Endothelial cell of hepatic sinusoid (primary cell): ENCODE measurements at regions not wholly inside any gene's neighbourhood (a gene's known extent, or its start where the extent isn't known, plus 50 kb on each side); places are given as distances from the start of the nearest gene placed in this dataset.

ENCODE experiments used
- in situ Hi-C: cut with HindIII; loops from 2 replicates; pipeline ENCODE4 v1.10.0; 2017; ENCODE audit warnings: low sequenced_read_pairs

- in situ Hi-C loops: no loop called here
These were observed 680.1 kb upstream of the ZEB2 start for GRCh38 chr2:145199827-145200706.

GRCh38 chr2:145199042-145199441 lies 679.1 kb upstream of the ZEB2 start:
- in situ Hi-C loops: no loop called here

GRCh38 chr2:145198555-145198954 lies 678.6 kb upstream of the ZEB2 start:
- in situ Hi-C loops: no loop called here

- in situ Hi-C loops: no loop called here
These were observed 678.0 kb upstream of the ZEB2 start for GRCh38 chr2:145197944-145198343.

- in situ Hi-C loops: no loop called here
These were observed 674.8 kb upstream of the ZEB2 start for GRCh38 chr2:145194673-145195072.

GRCh38 chr2:145190031-145190703 lies 670.2 kb upstream of the ZEB2 start:
- in situ Hi-C loops: no loop called here

- in situ Hi-C loops: no loop called here
These were observed 666.4 kb upstream of the ZEB2 start for GRCh38 chr2:145186303-145186702.

- in situ Hi-C loops: no loop called here
These were observed 665.8 kb upstream of the ZEB2 start for GRCh38 chr2:145185696-145186095.

GRCh38 chr2:145184741-145185651 lies 665.1 kb upstream of the ZEB2 start:
- in situ Hi-C loops: no loop called here

GRCh38 chr2:145169285-145169684 lies 649.4 kb upstream of the ZEB2 start:
- in situ Hi-C loops: no loop called here

GRCh38 chr2:145168091-145168490 lies 648.2 kb upstream of the ZEB2 start:
- in situ Hi-C loops: no loop called here

- in situ Hi-C loops: no loop called here
These were observed 646.9 kb upstream of the ZEB2 start for GRCh38 chr2:145166731-145167302.

- in situ Hi-C loops: no loop called here
These were observed 641.7 kb upstream of the ZEB2 start for GRCh38 chr2:145161656-145162055.

- in situ Hi-C loops: no loop called here
These were observed 640.9 kb upstream of the ZEB2 start for GRCh38 chr2:145160855-145161254.

GRCh38 chr2:145159676-145160075 lies 639.8 kb upstream of the ZEB2 start:
- in situ Hi-C loops: no loop called here

- in situ Hi-C loops: no loop called here
These were observed 638.0 kb upstream of the ZEB2 start for GRCh38 chr2:145157741-145158591.

- in situ Hi-C loops: no loop called here
These were observed 637.2 kb upstream of the ZEB2 start for GRCh38 chr2:145157036-145157675.

- in situ Hi-C loops: no loop called here
These were observed 636.3 kb upstream of the ZEB2 start for GRCh38 chr2:145156199-145156598.

- in situ Hi-C loops: no loop called here
These were observed 635.3 kb upstream of the ZEB2 start for GRCh38 chr2:145155196-145155595.
